ENCODE measurements at regions not wholly inside any gene's neighbourhood (a gene's known extent, or its start where the extent isn't known, plus 50 kb on each side); places are given as distances from the start of the nearest gene placed in this dataset.

DNA sequence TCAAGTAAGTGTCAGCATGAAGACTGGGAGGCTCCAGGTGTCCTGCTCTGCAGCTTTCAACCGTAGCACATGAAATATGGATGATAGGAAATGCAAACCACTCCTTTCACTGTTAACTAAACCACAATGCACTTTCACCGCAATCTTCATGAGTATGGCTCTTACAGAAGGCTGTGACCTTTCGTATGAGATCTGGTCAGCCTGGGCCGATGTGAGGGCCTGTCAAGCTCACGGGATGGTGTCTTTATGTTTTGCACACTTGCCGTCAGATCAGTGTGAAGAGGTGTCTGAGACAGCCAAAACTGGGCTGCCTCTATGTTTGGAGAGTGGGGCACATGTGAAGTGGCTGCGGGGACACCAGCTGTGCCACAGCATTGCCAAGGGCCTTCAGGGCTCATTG lies 62.8 kb upstream of the AFF3 start:
- H3K4me3 Mint-ChIP-seq (ENCODE audit: unreplicated experiment) = no peak overlapping the region
- H3K27ac Mint-ChIP-seq (ENCODE audit: unreplicated experiment) = no peak overlapping the region
- Histone ChIP-seq H3K4me3 (ENCODE audit: low read depth, low read length) (no peak overlapping the region), H3K27me3 (replicated peaks; ENCODE audit: control insufficient read depth, insufficient read depth, low read length) (no peaks in the 10 kb centered on the region), H3K9me3 (no peaks in the 10 kb centered on the region), H3K4me1 (no peaks in the 10 kb centered on the region), H3K36me3 (ENCODE audit: control insufficient read depth, insufficient read depth, low read length) (no peaks in the 10 kb centered on the region)
- intact Hi-C loops (cut with micrococcal nuclease; ENCODE audit: unreplicated experiment) = no loop called here
- DNase-seq = no peak
- TF ChIP-seq, protein P1, sequence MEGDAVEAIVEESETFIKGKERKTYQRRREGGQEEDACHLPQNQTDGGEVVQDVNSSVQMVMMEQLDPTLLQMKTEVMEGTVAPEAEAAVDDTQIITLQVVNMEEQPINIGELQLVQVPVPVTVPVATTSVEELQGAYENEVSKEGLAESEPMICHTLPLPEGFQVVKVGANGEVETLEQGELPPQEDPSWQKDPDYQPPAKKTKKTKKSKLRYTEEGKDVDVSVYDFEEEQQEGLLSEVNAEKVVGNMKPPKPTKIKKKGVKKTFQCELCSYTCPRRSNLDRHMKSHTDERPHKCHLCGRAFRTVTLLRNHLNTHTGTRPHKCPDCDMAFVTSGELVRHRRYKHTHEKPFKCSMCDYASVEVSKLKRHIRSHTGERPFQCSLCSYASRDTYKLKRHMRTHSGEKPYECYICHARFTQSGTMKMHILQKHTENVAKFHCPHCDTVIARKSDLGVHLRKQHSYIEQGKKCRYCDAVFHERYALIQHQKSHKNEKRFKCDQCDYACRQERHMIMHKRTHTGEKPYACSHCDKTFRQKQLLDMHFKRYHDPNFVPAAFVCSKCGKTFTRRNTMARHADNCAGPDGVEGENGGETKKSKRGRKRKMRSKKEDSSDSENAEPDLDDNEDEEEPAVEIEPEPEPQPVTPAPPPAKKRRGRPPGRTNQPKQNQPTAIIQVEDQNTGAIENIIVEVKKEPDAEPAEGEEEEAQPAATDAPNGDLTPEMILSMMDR (IDR thresholded peaks at IDR 0.05; ENCODE audit: insufficient read depth in 1 of 2, low read depth in 1 of 2, low read length in 1 of 2, severe bottlenecking in 1 of 2, unreplicated experiment in 1 of 2) = no peak
- no TSS peak for BruUV-seq (replicated peaks)
- H3K27me3 Mint-ChIP-seq (ENCODE audit: insufficient read depth, unreplicated experiment) = peaks cover 3% of the 10 kb centered on the region
- no peaks in the 10 kb centered on the region for H3K36me3 Mint-ChIP-seq (ENCODE audit: insufficient read depth, unreplicated experiment)
- CTCF ChIA-PET = no interaction called here
- H3K4me1 Mint-ChIP-seq (ENCODE audit: low read depth, unreplicated experiment) = no peaks in the 10 kb centered on the region
- H3K9me3 Mint-ChIP-seq (ENCODE audit: unreplicated experiment) = no peaks in the 10 kb centered on the region
- POLR2A ChIA-PET = no interaction called here

DNA sequence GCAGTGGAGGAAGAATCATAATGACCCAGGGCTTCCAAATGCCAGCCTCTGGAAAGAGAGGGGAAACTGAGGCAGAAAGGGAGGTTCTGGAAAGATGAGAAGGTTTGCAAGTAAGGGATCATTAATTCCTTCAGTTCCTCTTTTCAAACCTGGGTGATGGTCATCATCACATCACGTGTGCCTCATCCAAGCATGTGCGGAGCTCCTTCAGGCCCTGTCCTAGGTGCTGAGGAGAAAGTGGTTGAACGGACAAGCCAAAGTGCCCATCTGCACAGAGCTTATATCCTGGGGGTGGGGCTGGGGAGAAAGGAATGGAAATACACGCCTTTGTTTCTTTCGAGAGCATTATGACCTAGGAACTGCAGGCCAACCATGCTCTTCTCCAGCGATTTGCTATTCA lies 60.2 kb upstream of the AFF3 start:
- H3K4me1 ChIP-seq = no peaks in the 10 kb centered on the region
- intact Hi-C loops (cut with micrococcal nuclease; ENCODE audit: unreplicated experiment) = no loop called here
- TF ChIP-seq, protein P1 (IDR thresholded peaks at IDR 0.05; ENCODE audit: insufficient read depth in 1 of 2, low read depth in 1 of 2, low read length in 1 of 2, severe bottlenecking in 1 of 2, unreplicated experiment in 1 of 2) = no peak
- no peak for DNase-seq
- no peaks in the 10 kb centered on the region for H3K9me3 ChIP-seq
- Mint-ChIP-seq H3K27me3 (ENCODE audit: insufficient read depth, unreplicated experiment) (no peaks in the 10 kb centered on the region), H3K9me3 (ENCODE audit: unreplicated experiment) (no peaks in the 10 kb centered on the region), H3K4me1 (ENCODE audit: low read depth, unreplicated experiment) (no peaks in the 10 kb centered on the region), H3K4me3 (ENCODE audit: unreplicated experiment) (no peak overlapping the region), H3K27ac (ENCODE audit: unreplicated experiment) (no peak overlapping the region), H3K36me3 (ENCODE audit: insufficient read depth, unreplicated experiment) (no peaks in the 10 kb centered on the region)
- H3K4me3 ChIP-seq (ENCODE audit: low read depth, low read length) = no peak overlapping the region
- no TSS peak for BruUV-seq (replicated peaks)
- ChIA-PET CTCF (no interaction called here), POLR2A (no interaction called here)
- H3K27me3 ChIP-seq (replicated peaks; ENCODE audit: control insufficient read depth, insufficient read depth, low read length) = no peaks in the 10 kb centered on the region
- no peaks in the 10 kb centered on the region for H3K36me3 ChIP-seq (ENCODE audit: control insufficient read depth, insufficient read depth, low read length)

- intact Hi-C loops (cut with micrococcal nuclease; ENCODE audit: unreplicated experiment) = no loop called here
- Histone ChIP-seq H3K4me1 (no peaks in the 10 kb centered on the region), H3K27me3 (replicated peaks; ENCODE audit: control insufficient read depth, insufficient read depth, low read length) (no peaks in the 10 kb centered on the region), H3K4me3 (ENCODE audit: low read depth, low read length) (no peak overlapping the region), H3K9me3 (no peaks in the 10 kb centered on the region), H3K36me3 (ENCODE audit: control insufficient read depth, insufficient read depth, low read length) (no peaks in the 10 kb centered on the region)
- H3K4me1 Mint-ChIP-seq (ENCODE audit: low read depth, unreplicated experiment) = no peaks in the 10 kb centered on the region
- ChIA-PET POLR2A (no interaction called here), CTCF (no interaction called here)
- H3K9me3 Mint-ChIP-seq (ENCODE audit: unreplicated experiment) = peaks cover 10% of the 10 kb centered on the region
- no peaks in the 10 kb centered on the region for H3K27me3 Mint-ChIP-seq (ENCODE audit: insufficient read depth, unreplicated experiment)
- no peak overlapping the region for H3K4me3 Mint-ChIP-seq (ENCODE audit: unreplicated experiment)
- H3K27ac Mint-ChIP-seq (ENCODE audit: unreplicated experiment) = no peak overlapping the region
- BruUV-seq (replicated peaks) = no TSS peak
- H3K36me3 Mint-ChIP-seq (ENCODE audit: insufficient read depth, unreplicated experiment) = no peaks in the 10 kb centered on the region
- no peak for DNase-seq
- TF ChIP-seq, protein P1 (IDR thresholded peaks at IDR 0.05; ENCODE audit: insufficient read depth in 1 of 2, low read depth in 1 of 2, low read length in 1 of 2, severe bottlenecking in 1 of 2, unreplicated experiment in 1 of 2) = no peak
Measured at GRCh38 chr2:100200985-100201384, 58.6 kb upstream of the AFF3 start.

Measured in Caco-2 (cell line).